SK-N-SH treated with all-trans-retinoic acid at 6 μM for 48 hours (cell line): ENCODE measurements at regions not wholly inside any gene's neighbourhood (a gene's known extent, or its start where the extent isn't known, plus 50 kb on each side); places are given as distances from the start of the nearest gene placed in this dataset.

ENCODE experiments used
- ATAC-seq: fragments of 200-7000 bp; cut with Tn5 transposase; 3 replicates; pipeline ENCODE4 v1.9.1; 2020; ENCODE audit warnings: mild to moderate bottlenecking, moderate library complexity
- ARNTL ChIP-seq: fragments of 450-650 bp; formaldehyde crosslinking; IDR thresholded peaks from 2 replicates; pipeline ENCODE4 v1.5.0; 2020; ENCODE audit warnings: low read depth, mild to moderate bottlenecking, moderate library complexity, borderline replicate concordance
- BACH2 ChIP-seq: fragments of 250-450 bp; sonication (Bioruptor Pico); IDR thresholded peaks from 2 replicates; pipeline ENCODE4 v1.9.0; 2021; ENCODE audit warnings: mild to moderate bottlenecking, borderline replicate concordance
- CREB5 ChIP-seq: fragments of 250-450 bp; sonication (Bioruptor Pico); IDR thresholded peaks from 2 replicates; pipeline ENCODE4 v1.5.1; 2020; ENCODE audit warnings: low read depth, mild to moderate bottlenecking, moderate library complexity
- CSDC2 ChIP-seq: fragments of 250-450 bp; sonication (Bioruptor Pico); IDR thresholded peaks from 2 replicates; pipeline ENCODE4 v1.5.0; 2020; ENCODE audit warnings: mild to moderate bottlenecking, moderate library complexity
- GLIS3 ChIP-seq: fragments of 250-450 bp; sonication (Bioruptor Pico); IDR thresholded peaks from 2 replicates; pipeline ENCODE4 v1.5.0; 2020; ENCODE audit warnings: mild to moderate bottlenecking, moderate library complexity
- ISL1 ChIP-seq: fragments of 250-450 bp; sonication (Bioruptor Pico); IDR thresholded peaks from 2 replicates; pipeline ENCODE4 v2.1.2; 2022; ENCODE audit warnings: mild to moderate bottlenecking, moderate library complexity
- OSR1 ChIP-seq: fragments of 250-450 bp; sonication (Bioruptor Pico); IDR thresholded peaks from 2 replicates; pipeline ENCODE4 v1.8.0; 2022; ENCODE audit warnings: moderate library complexity, mild to moderate bottlenecking, inconsistent platforms
- POU6F1 ChIP-seq: fragments of 250-450 bp; sonication (Bioruptor Pico); IDR thresholded peaks from 2 replicates; pipeline ENCODE4 v1.8.0; 2021; ENCODE audit warnings: low read depth, mild to moderate bottlenecking, moderate library complexity, borderline replicate concordance
- PPARA ChIP-seq: fragments of 250-450 bp; sonication (Bioruptor Pico); IDR thresholded peaks from 2 replicates; pipeline ENCODE4 v1.5.0; 2020; ENCODE audit warnings: mild to moderate bottlenecking, borderline replicate concordance
- RARB ChIP-seq: fragments of 250-450 bp; sonication (Bioruptor Pico); IDR thresholded peaks from 2 replicates; pipeline ENCODE4 v1.8.0; 2021; ENCODE audit warnings: mild to moderate bottlenecking, moderate library complexity
- SNAI2 ChIP-seq: fragments of 250-450 bp; sonication (Bioruptor Pico); IDR thresholded peaks from 2 replicates; pipeline ENCODE4 v1.5.0; 2020; ENCODE audit warnings: mild to moderate bottlenecking, moderate library complexity
- TCF4 ChIP-seq: fragments of 250-450 bp; sonication (Bioruptor Pico); IDR thresholded peaks from 2 replicates; pipeline ENCODE4 v1.8.0; 2021; ENCODE audit warnings: mild to moderate bottlenecking, moderate library complexity, borderline replicate concordance
- TOX ChIP-seq: fragments of 250-450 bp; sonication (Bioruptor Pico); IDR thresholded peaks from 2 replicates; pipeline ENCODE4 v1.8.0; 2021; ENCODE audit warnings: mild to moderate bottlenecking, moderate library complexity, borderline replicate concordance
- TSHZ2 ChIP-seq: fragments of 250-450 bp; sonication (Bioruptor Pico); IDR thresholded peaks from 2 replicates; pipeline ENCODE4 v1.5.0; 2020; ENCODE audit warnings: mild to moderate bottlenecking, moderate library complexity
- ZFP3 ChIP-seq: fragments of 250-450 bp; sonication (Bioruptor Pico); IDR thresholded peaks from 2 replicates; pipeline ENCODE4 v1.5.0; 2020; ENCODE audit warnings: mild to moderate bottlenecking, moderate library complexity
- ZFP30 ChIP-seq: fragments of 450-650 bp; formaldehyde crosslinking; IDR thresholded peaks from 2 replicates; pipeline ENCODE4 v1.5.0; 2022; ENCODE audit warnings: mild to moderate bottlenecking, moderate library complexity
- ZNF565 ChIP-seq: fragments of 450-650 bp; formaldehyde crosslinking; conservative IDR thresholded peaks from 2 replicates; pipeline ENCODE4 v1.5.0; 2020; ENCODE audit warnings: low read depth, mild to moderate bottlenecking, moderate library complexity
- ZNF70 ChIP-seq: fragments of 450-650 bp; formaldehyde crosslinking; IDR thresholded peaks from 2 replicates; pipeline ENCODE4 v1.5.0; 2020; ENCODE audit warnings: mild to moderate bottlenecking, moderate library complexity
- ZNF8 ChIP-seq: fragments of 450-650 bp; formaldehyde crosslinking; IDR thresholded peaks from 2 replicates; pipeline ENCODE4 v1.5.0; 2020; ENCODE audit warnings: mild to moderate bottlenecking, moderate library complexity
- TF ChIP-seq, protein P1 (sequence below): fragments of 250-450 bp; sonication (Bioruptor Pico); IDR thresholded peaks from 2 replicates; pipeline ENCODE4 v1.8.0; 2020; ENCODE audit warnings: mild to moderate bottlenecking, moderate library complexity, borderline replicate concordance
- TF ChIP-seq, protein P2 (sequence below): fragments of 250-450 bp; sonication (Bioruptor Pico); IDR thresholded peaks from 2 replicates; pipeline ENCODE4 v1.5.1; 2021; ENCODE audit warnings: mild to moderate bottlenecking, moderate library complexity

DNA sequence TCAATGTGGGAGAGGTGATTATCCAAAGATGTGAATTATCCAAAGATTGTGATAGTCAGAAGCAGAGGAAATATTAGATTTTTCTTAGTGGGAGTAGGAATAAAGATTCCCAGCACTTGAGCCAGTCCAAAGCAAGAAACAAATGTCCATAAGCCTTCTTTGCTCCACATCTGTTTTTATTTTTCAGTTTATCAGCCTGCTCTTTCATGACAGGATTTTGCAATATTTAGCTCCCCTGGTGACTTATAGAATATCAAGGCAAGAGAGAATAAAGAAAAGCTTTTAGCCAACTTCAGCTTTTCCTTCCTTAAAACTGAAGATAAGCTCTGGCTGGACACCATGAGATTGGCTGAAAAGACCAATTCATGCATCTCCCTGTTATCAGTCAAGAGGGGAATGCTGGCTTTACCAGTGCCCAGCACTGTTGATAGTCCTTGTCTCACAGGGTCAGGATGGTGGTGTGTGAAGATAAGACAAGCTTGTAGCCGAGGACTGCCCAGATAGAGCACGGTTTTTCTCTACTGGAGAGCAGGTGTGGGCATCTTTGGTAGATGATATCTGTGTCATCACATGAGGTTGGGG lies 706.5 kb downstream of the KCNJ2 start:
- ATAC-seq, result no peak; the same call in 2 of the 3 replicates
- TF ChIP-seq GLIS3 (CRISPR knock-in tag) (no peak), ISL1 (no peak), RARB (CRISPR knock-in tag) (no peak), CSDC2 (CRISPR knock-in tag) (no peak), ZFP3 (CRISPR knock-in tag) (no peak), OSR1 (no peak), ZNF70 (CRISPR knock-in tag) (no peak), TOX (no peak), CREB5 (CRISPR knock-in tag) (no peak), ZFP30 (no peak), ZNF565 (CRISPR knock-in tag) (no peak), ARNTL (CRISPR knock-in tag) (no peak), SNAI2 (CRISPR knock-in tag) (no peak), TSHZ2 (CRISPR knock-in tag) (no peak), PPARA (CRISPR knock-in tag) (no peak), TCF4 (CRISPR knock-in tag) (no peak), BACH2 (CRISPR knock-in tag) (no peak)
- TF ChIP-seq, protein P1, sequence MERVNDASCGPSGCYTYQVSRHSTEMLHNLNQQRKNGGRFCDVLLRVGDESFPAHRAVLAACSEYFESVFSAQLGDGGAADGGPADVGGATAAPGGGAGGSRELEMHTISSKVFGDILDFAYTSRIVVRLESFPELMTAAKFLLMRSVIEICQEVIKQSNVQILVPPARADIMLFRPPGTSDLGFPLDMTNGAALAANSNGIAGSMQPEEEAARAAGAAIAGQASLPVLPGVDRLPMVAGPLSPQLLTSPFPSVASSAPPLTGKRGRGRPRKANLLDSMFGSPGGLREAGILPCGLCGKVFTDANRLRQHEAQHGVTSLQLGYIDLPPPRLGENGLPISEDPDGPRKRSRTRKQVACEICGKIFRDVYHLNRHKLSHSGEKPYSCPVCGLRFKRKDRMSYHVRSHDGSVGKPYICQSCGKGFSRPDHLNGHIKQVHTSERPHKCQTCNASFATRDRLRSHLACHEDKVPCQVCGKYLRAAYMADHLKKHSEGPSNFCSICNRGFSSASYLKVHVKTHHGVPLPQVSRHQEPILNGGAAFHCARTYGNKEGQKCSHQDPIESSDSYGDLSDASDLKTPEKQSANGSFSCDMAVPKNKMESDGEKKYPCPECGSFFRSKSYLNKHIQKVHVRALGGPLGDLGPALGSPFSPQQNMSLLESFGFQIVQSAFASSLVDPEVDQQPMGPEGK (CRISPR knock-in tag), result no peak
- TF ChIP-seq, protein P2, sequence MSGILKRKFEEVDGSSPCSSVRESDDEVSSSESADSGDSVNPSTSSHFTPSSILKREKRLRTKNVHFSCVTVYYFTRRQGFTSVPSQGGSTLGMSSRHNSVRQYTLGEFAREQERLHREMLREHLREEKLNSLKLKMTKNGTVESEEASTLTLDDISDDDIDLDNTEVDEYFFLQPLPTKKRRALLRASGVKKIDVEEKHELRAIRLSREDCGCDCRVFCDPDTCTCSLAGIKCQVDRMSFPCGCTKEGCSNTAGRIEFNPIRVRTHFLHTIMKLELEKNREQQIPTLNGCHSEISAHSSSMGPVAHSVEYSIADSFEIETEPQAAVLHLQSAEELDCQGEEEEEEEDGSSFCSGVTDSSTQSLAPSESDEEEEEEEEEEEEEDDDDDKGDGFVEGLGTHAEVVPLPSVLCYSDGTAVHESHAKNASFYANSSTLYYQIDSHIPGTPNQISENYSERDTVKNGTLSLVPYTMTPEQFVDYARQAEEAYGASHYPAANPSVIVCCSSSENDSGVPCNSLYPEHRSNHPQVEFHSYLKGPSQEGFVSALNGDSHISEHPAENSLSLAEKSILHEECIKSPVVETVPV (CRISPR knock-in tag), result no peak

DNA sequence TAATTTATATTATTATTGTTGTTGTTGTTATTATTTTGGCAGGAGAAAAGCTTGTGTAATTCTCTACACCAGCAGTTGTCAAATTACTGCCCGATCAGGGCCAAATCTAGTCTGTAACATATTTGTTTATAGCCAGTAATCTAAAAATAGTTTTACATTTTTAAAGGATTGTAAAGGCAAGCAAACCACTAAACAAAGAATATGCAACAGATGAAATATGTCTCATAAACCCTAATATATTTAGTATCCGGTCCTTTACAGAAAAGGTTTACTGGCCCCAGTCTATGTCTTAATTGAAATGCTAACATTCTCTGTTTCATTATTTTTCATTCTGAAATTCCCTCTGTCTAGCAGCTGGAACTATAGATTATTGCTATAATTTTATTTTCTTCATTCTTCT lies 709.5 kb downstream of the KCNJ2 start:
- no peak for TF ChIP-seq CREB5 (CRISPR knock-in tag)
- TF ChIP-seq ZFP3 (CRISPR knock-in tag), result no peak
- TF ChIP-seq ZNF565 (CRISPR knock-in tag), result no peak
- TF ChIP-seq SNAI2 (CRISPR knock-in tag), result no peak
- TF ChIP-seq BACH2 (CRISPR knock-in tag), result no peak
- TF ChIP-seq ZNF8 (CRISPR knock-in tag), result no peak
- TF ChIP-seq POU6F1 (CRISPR knock-in tag), result no peak
- TF ChIP-seq ARNTL (CRISPR knock-in tag), result no peak
- TF ChIP-seq RARB (CRISPR knock-in tag), result no peak
- TF ChIP-seq, protein P1 (CRISPR knock-in tag), result no peak
- no peak for TF ChIP-seq GLIS3 (CRISPR knock-in tag)
- no peak for TF ChIP-seq TCF4 (CRISPR knock-in tag)
- TF ChIP-seq ZNF70 (CRISPR knock-in tag), result no peak
- TF ChIP-seq OSR1, result no peak
- ATAC-seq, result no peak
